Thoracic aorta (tissue), 2 donors: ENCODE measurements at regions not wholly inside any gene's neighbourhood (a gene's known extent, or its start where the extent isn't known, plus 50 kb on each side); places are given as distances from the start of the nearest gene placed in this dataset.

Source experiments
- ATAC-seq: fragments of 150-250 bp; one replicate; pipeline ENCODE4 v1.8.0; 2017; ENCODE audit warnings: low read depth; ENCODE audit not compliant: insufficient number of reproducible peaks, low FRiP score
- DNase-seq: peaks from one replicate; pipeline ENCODE4 v3.0.0-alpha.2; 2020; ENCODE audit warnings: low spot score
- H3K27ac ChIP-seq, 2 donors: fragments of 200-600 bp; sonication (generic); 1 replicate in 1 of 2; 2 replicates in 1 of 2; pipeline ENCODE4 v1.5.1; 2016; ENCODE audit warnings: mild to moderate bottlenecking in 2 of 2, moderate library complexity in 2 of 2
- H3K27me3 ChIP-seq: fragments of 200-600 bp; sonication (generic); replicated peaks from 2 replicates; pipeline ENCODE4 v1.6.0; 2016; ENCODE audit warnings: mild to moderate bottlenecking; ENCODE audit not compliant: insufficient read depth
- H3K36me3 ChIP-seq: fragments of 200-600 bp; sonication (generic); one replicate; pipeline ENCODE4 v1.5.1; 2016
- H3K4me1 ChIP-seq, 2 donors: fragments of 200-600 bp; sonication (generic); 1 replicate in 1 of 2; 2 replicates in 1 of 2; pipeline versions ENCODE4 v1.5.1 to v1.6.0; 2016; ENCODE audit warnings: low read depth in 2 of 2, mild to moderate bottlenecking in 1 of 2; ENCODE audit not compliant: control insufficient read depth in 1 of 2
- H3K4me3 ChIP-seq: fragments of 200-600 bp; sonication (generic); 2 replicates; pipeline ENCODE4 v1.5.1; 2016; ENCODE audit warnings: mild to moderate bottlenecking
- H3K9me3 ChIP-seq: fragments of 200-600 bp; sonication (generic); 2 replicates; pipeline ENCODE4 v1.5.1; 2016
- CTCF ChIP-seq: fragments of 200-600 bp; sonication (generic); IDR thresholded peaks from one replicate; pipeline ENCODE4 v1.5.1; 2019; ENCODE audit warnings: antibody characterized with exemption

GRCh38 chr13:47647001-47647400, 354.1 kb downstream of the SUCLA2 start:
- Histone ChIP-seq H3K27me3 (no peaks in the 10 kb centered on the region), H3K36me3 (no peaks in the 10 kb centered on the region), H3K27ac (no peak overlapping the region), H3K4me1 (no peaks in the 10 kb centered on the region), H3K9me3 (no peaks in the 10 kb centered on the region), H3K4me3 (no peak overlapping the region)
- DNase-seq: no peak
- no peak for ATAC-seq
- TF ChIP-seq CTCF: no peak

GRCh38 chr13:47646298-47646697, 354.8 kb downstream of the SUCLA2 start:
- Histone ChIP-seq H3K9me3 (no peaks in the 10 kb centered on the region), H3K36me3 (no peaks in the 10 kb centered on the region), H3K4me3 (no peak overlapping the region), H3K4me1 (no peaks in the 10 kb centered on the region), H3K27ac (no peak overlapping the region), H3K27me3 (no peaks in the 10 kb centered on the region)
- DNase-seq (no peak), ATAC-seq (no peak)
- TF ChIP-seq CTCF: no peak

GRCh38 chr13:47639738-47640447, 361.2 kb downstream of the SUCLA2 start:
- DNase-seq (no peak), ATAC-seq (no peak)
- no peaks in the 10 kb centered on the region for H3K4me1 ChIP-seq
- H3K27ac ChIP-seq: no peak overlapping the region
- H3K27me3 ChIP-seq: no peaks in the 10 kb centered on the region
- TF ChIP-seq CTCF: no peak
- H3K36me3 ChIP-seq: no peaks in the 10 kb centered on the region
- H3K9me3 ChIP-seq: peaks cover 3% of the 10 kb centered on the region
- H3K4me3 ChIP-seq: no peak overlapping the region

GRCh38 chr13:47638627-47639026, 362.4 kb downstream of the SUCLA2 start:
- TF ChIP-seq CTCF: no peak

GRCh38 chr13:47632311-47632710, 368.8 kb downstream of the SUCLA2 start:
- Histone ChIP-seq H3K9me3 (peaks cover 3% of the 10 kb centered on the region), H3K27ac (no peak overlapping the region), H3K4me3 (no peak overlapping the region), H3K36me3 (no peaks in the 10 kb centered on the region), H3K27me3 (no peaks in the 10 kb centered on the region), H3K4me1 (no peaks in the 10 kb centered on the region)
- DNase-seq (no peak), ATAC-seq (no peak)
- TF ChIP-seq CTCF: no peak

More at GRCh38 chr13:47638627-47639026, 362.4 kb downstream of the SUCLA2 start:
- no peak overlapping the region for H3K4me3 ChIP-seq
- no peaks in the 10 kb centered on the region for H3K27me3 ChIP-seq
- peaks cover 3% of the 10 kb centered on the region for H3K9me3 ChIP-seq
- no peak for ATAC-seq
- no peak for DNase-seq
- H3K4me1 ChIP-seq: no peaks in the 10 kb centered on the region
- no peaks in the 10 kb centered on the region for H3K36me3 ChIP-seq
- no peak overlapping the region for H3K27ac ChIP-seq
